Esophagus squamous epithelium (tissue), 5 donors: ENCODE measurements at regions not wholly inside any gene's neighbourhood (a gene's known extent, or its start where the extent isn't known, plus 50 kb on each side); places are given as distances from the start of the nearest gene placed in this dataset.

Source experiments
- DNase-seq: peaks from one replicate; lab custom pipeline; 2025; lab: John Stamatoyannopoulos, UW
- H3K27ac ChIP-seq, 4 donors: fragments of 200-600 bp; sonication (generic); one replicate each; pipeline ENCODE4 v1.5.1; 2016 to 2019; ENCODE audit warnings: mild to moderate bottlenecking in 1 of 4
- H3K27me3 ChIP-seq, 4 donors: fragments of 200-600 bp; sonication (generic); 1 replicate in 3 of 4; 2 replicates in 1 of 4; pipeline versions ENCODE4 v1.5.1 to v1.6.0; 2017 to 2021; ENCODE audit warnings: antibody characterized with exemption in 1 of 4
- H3K36me3 ChIP-seq, 3 donors: fragments of 200-600 bp; sonication (generic); one replicate each; pipeline ENCODE4 v1.5.1; 2016 to 2019
- H3K4me1 ChIP-seq, 3 donors: fragments of 200-600 bp; sonication (generic); one replicate each; pipeline ENCODE4 v1.5.1; 2017 to 2019
- H3K4me3 ChIP-seq, 4 donors: fragments of 200-600 bp; sonication (generic); 1 replicate in 3 of 4; 2 replicates in 1 of 4; pipeline ENCODE4 v1.5.1; 2016 to 2019; ENCODE audit warnings: mild to moderate bottlenecking in 2 of 4, moderate library complexity in 1 of 4
- H3K9me3 ChIP-seq, 3 donors: fragments of 200-600 bp; sonication (generic); one replicate each; pipeline ENCODE4 v1.5.1; 2016 to 2019
- POLR2A ChIP-seq, 4 donors: fragments of 450-650 bp; IDR thresholded peaks; one replicate each; pipeline ENCODE4 v1.6.1; 2017; ENCODE audit warnings: antibody characterized with exemption in 4 of 4, mild to moderate bottlenecking in 4 of 4, moderate library complexity in 3 of 4
- WGBS, 2 donors: methylation state at CpG; one replicate each; pipeline ENCODE4 v1.1.5; 2018; 5-methylcytosine and 5-hydroxymethylcytosine counted together
- intact Hi-C: fragments of 100-400 bp; cut with DNase I; formaldehyde crosslinking; loops from one replicate; pipeline ENCODE4 v1.15.0; 2022
- TF ChIP-seq, protein P1 (sequence below), 6 experiments: fragments of 450-650 bp in 4 of 6; fragments of 200-600 bp in 2 of 6; sonication (generic) in 2 of 6; IDR thresholded peaks; one replicate each; pipeline ENCODE4 v1.5.1; 2016 to 2019; ENCODE audit warnings: antibody characterized with exemption in 6 of 6, mild to moderate bottlenecking in 4 of 6, moderate library complexity in 4 of 6
- donor health status: DM: yes; HTN: yes; CAD: no.

DNA sequence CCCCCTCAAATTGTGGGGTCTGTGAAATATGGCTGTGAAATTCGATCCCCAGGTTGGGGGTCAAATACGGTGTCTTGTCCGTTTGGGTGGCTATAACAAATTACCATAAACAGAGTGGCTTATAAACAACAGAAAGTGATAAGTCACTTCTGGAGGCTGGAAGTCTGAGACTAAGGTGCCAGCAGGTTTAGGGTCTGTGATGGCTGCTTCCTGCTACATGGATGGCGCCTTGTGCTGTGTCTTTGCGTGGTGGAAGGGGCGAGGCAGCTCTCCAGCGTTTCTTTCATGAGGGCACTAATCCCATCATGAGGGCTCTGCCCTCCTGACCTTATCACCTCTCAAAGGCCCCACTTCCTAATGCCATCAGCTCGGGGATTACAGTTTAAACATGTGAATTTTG lies 120.0 kb downstream of the IRF8 start:
- H3K27me3 ChIP-seq = peaks cover 0 to 65% (median 0%) of the 10 kb centered on the region in 4 donors
- TF ChIP-seq POLR2A (IDR thresholded peaks at IDR 0.05) = no peak
- TF ChIP-seq, protein P1, sequence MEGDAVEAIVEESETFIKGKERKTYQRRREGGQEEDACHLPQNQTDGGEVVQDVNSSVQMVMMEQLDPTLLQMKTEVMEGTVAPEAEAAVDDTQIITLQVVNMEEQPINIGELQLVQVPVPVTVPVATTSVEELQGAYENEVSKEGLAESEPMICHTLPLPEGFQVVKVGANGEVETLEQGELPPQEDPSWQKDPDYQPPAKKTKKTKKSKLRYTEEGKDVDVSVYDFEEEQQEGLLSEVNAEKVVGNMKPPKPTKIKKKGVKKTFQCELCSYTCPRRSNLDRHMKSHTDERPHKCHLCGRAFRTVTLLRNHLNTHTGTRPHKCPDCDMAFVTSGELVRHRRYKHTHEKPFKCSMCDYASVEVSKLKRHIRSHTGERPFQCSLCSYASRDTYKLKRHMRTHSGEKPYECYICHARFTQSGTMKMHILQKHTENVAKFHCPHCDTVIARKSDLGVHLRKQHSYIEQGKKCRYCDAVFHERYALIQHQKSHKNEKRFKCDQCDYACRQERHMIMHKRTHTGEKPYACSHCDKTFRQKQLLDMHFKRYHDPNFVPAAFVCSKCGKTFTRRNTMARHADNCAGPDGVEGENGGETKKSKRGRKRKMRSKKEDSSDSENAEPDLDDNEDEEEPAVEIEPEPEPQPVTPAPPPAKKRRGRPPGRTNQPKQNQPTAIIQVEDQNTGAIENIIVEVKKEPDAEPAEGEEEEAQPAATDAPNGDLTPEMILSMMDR (IDR thresholded peaks at IDR 0.05) = no peak
- no peaks in the 10 kb centered on the region for H3K36me3 ChIP-seq
- H3K9me3 ChIP-seq = peaks cover 0 to 15% (median 12%) of the 10 kb centered on the region in 3 donors
- intact Hi-C loops = loop anchor here (5.0 kb wide), 1 partner anchor 197 kb away; no protein-coding TSS in a partner anchor
- DNase-seq = no peak
- peaks cover 0 to 23% (median 8%) of the 10 kb centered on the region in 3 donors for H3K4me1 ChIP-seq
- H3K27ac ChIP-seq = peak overlapping the region in 3 of 4 donors; percentile 49 to 57 (median 54)
- WGBS, 2 donors = 62 to 72% methylated on average over 8 of the region's 8 CpGs
- no peak overlapping the region for H3K4me3 ChIP-seq

DNA sequence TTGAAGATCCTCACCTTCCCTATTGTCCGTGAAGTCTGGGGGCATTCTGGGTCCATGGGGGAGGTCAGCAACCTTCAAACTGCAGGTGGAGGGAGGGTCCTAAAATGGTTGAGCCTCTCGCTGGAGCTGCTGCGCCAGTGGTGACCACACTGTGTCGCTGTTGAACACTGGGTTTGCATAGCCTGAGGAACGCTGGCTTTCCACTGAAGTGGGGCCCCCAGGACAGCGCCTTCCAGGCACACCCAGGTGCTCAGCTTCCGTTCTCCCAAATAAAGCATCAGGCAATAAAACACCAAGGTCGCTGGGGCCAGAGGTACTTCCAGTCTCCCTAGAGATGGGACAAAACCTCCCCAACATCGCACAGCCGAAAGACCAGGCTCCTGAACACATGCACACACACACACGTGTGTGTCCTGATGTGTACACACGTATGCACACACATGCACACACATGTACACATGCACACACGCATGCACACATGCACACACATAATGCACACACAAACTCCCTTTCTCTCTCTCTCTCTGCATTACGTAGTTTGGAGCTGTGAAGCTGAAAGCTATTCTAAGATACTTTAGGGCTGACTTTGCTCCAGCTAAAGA lies 120.6 kb downstream of the IRF8 start:
- no peak for DNase-seq
- WGBS, 2 donors = 68 to 70% methylated on average over 11 to 12 of the region's 14 CpGs
- Histone ChIP-seq H3K4me3 (no peak overlapping the region), H3K36me3 (no peaks in the 10 kb centered on the region), H3K27ac (peak overlapping the region in 1 of 4 donors; percentile 54), H3K9me3 (peaks cover 0 to 21% (median 12%) of the 10 kb centered on the region in 3 donors), H3K4me1 (peaks cover 0 to 23% (median 8%) of the 10 kb centered on the region in 3 donors), H3K27me3 (peaks cover 0 to 65% (median 0%) of the 10 kb centered on the region in 4 donors)
- TF ChIP-seq, protein P1 (IDR thresholded peaks at IDR 0.05) = peak in 1 of 6 experiments; percentile 4
- no peak for TF ChIP-seq POLR2A (IDR thresholded peaks at IDR 0.05)
- intact Hi-C loops = loop anchor here (5.0 kb wide), 1 partner anchor 197 kb away; no protein-coding TSS in a partner anchor

DNA sequence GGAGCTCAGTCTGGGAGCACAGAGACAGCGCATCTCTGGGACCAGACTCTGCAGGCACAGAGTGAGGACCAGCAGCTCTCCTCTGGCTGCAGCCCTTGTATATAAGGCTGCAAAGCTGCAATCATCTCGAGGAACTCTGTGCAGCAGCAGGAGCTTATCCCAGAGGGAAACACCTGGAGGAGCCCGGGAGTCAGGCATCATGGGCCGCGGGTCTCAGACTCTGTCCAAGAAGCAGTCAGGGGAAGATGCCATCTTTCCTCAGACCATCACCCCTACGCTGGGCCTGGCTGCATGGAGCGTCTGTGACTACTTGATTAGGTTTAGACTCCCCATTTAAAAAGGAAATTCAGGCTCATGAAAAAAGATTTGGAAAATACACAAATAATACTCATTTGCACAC lies 122.0 kb downstream of the IRF8 start:
- intact Hi-C loops = no loop called here
- Histone ChIP-seq H3K27ac (no peak overlapping the region), H3K4me1 (peaks cover 0 to 23% (median 8%) of the 10 kb centered on the region in 3 donors), H3K4me3 (no peak overlapping the region), H3K36me3 (no peaks in the 10 kb centered on the region), H3K27me3 (peaks cover 0 to 61% (median 0%) of the 10 kb centered on the region in 4 donors), H3K9me3 (peaks cover 0 to 32% (median 12%) of the 10 kb centered on the region in 3 donors)
- no peak for DNase-seq
- WGBS, 2 donors = 78 to 81% methylated on average over 2 of the region's 7 CpGs
- no peak for TF ChIP-seq POLR2A (IDR thresholded peaks at IDR 0.05)
- TF ChIP-seq, protein P1 (IDR thresholded peaks at IDR 0.05) = no peak

DNA sequence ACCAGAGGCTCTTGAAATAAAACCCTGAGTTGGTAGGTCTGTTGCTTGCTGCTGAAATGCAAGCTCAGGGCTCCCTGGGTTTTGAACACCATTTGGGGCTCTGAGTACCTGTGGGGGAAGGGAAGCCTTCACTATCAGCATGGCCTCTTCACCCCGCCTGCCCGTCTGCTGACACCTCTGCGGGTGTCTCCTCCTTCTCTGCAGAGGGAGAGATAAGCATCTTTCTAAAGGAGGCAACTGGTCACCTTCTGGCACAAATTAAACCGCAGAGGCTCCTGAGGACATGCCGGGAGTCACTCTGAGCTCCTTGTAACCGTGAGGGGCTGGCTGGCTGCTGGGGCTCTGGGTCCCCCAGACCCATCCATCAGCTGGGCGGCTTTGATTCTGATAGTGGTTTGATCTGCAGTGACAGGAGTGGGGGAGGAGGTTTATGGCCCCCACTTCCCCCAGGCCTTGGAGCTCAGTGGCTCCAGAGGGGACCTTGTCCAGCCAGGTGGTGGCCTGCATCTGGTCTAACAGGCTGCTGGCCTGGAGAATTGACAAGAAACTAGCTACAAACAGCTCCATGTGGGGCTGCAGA lies 123.5 kb downstream of the IRF8 start:
- peaks cover 0 to 67% (median 0%) of the 10 kb centered on the region in 4 donors for H3K27me3 ChIP-seq
- intact Hi-C loops = no loop called here
- WGBS, 2 donors = no CpG with 5 or more reads among the region's 7 CpGs

More for the DNA sequence above, 123.5 kb downstream of the IRF8 start:
- peaks cover 0 to 32% (median 12%) of the 10 kb centered on the region in 3 donors for H3K9me3 ChIP-seq
- DNase-seq = no peak
- H3K4me1 ChIP-seq = peaks cover 0 to 17% (median 8%) of the 10 kb centered on the region in 3 donors
- H3K36me3 ChIP-seq = no peaks in the 10 kb centered on the region
- no peak overlapping the region for H3K27ac ChIP-seq
- H3K4me3 ChIP-seq = no peak overlapping the region
- TF ChIP-seq, protein P1 (IDR thresholded peaks at IDR 0.05) = no peak
